ENCODE measurements at regions not wholly inside any gene's neighbourhood (a gene's known extent, or its start where the extent isn't known, plus 50 kb on each side); places are given as distances from the start of the nearest gene placed in this dataset.

DNA sequence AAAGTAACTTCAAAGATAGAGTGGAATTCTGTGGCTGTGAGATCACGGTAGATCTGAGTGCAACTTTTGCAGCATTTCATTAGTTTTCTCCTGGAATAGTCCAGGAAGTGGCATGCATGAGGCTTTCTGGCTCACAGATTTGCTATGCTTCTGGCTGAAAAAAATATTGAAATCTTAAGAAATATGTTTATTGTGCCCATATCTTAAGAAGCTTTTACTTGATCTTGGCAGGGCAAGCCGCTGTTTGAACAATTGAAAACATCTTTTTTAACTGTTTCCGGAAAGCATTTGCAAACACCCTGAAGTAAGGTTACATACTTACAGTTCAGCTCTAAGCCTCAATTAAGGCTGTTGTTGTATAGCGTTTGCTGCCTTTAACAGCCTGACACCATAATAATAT, 135.7 kb upstream of the GDNF start:
- no peak overlapping the region for H3K27ac ChIP-seq (ENCODE audit: low read depth in 1 of 2, low read length in 1 of 2)
- DNase-seq (no peak), ATAC-seq (ENCODE audit: insufficient read depth, low FRiP score) (no peak)
- no peak overlapping the region for H3K4me3 ChIP-seq
- H3K36me3 ChIP-seq (ENCODE audit: control insufficient read depth in 4 of 4, insufficient read depth in 4 of 4, low read length in 4 of 4), result no peaks in the 10 kb centered on the region
- H3K4me1 ChIP-seq (ENCODE audit: control insufficient read depth in 5 of 5, insufficient read depth in 5 of 5, low read length in 5 of 5), result no peaks in the 10 kb centered on the region
- WGBS, 2 donors, result 59 to 77% methylated on average over 4 of the region's 4 CpGs
- H3K9me3 ChIP-seq (ENCODE audit: control insufficient read depth in 4 of 4, insufficient read depth in 3 of 4, low read length in 3 of 4), result peaks cover 0 to 3% (median 0%) of the 10 kb centered on the region in 4 donors
- H3K9ac ChIP-seq (ENCODE audit: insufficient read depth in 1 of 2, low read length in 2 of 2), result no peak overlapping the region
- TF ChIP-seq CTCF (IDR thresholded peaks at IDR 0.05; ENCODE audit: control extremely low read depth, extremely low read depth), result no peak
- H3K27me3 ChIP-seq (ENCODE audit: control insufficient read depth in 3 of 3, insufficient read depth in 3 of 3, low read length in 2 of 3), result no peaks in the 10 kb centered on the region

DNA sequence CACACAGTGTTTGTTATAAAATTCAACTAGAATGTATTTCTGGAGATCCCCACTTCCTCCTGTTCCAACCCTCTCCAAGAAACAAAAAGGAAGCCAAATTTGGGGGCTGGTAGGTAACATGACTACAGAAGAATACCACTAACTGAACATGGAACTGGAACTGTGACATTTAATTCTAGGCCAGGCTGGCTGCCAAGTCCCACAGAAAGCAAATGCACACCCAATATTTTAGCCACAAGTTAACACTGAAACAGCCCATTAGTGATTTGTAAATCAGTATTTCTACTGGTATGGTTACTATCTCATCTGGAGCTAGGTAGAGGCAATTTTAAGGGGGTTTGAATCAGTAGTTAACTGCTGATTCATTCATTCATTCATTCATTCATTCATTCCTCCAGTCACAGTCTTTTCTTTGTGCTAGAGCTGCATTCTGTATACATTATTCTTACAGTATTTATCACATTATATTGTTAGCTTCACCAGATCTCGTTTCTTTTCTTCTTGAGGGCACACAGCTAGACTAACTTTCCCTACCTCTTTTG, 131.7 kb upstream of the GDNF start:
- Histone ChIP-seq H3K27me3 (ENCODE audit: control insufficient read depth in 3 of 3, insufficient read depth in 3 of 3, low read length in 2 of 3) (no peaks in the 10 kb centered on the region), H3K4me1 (ENCODE audit: control insufficient read depth in 5 of 5, insufficient read depth in 5 of 5, low read length in 5 of 5) (no peaks in the 10 kb centered on the region), H3K4me3 (no peak overlapping the region), H3K9ac (ENCODE audit: insufficient read depth in 1 of 2, low read length in 2 of 2) (no peak overlapping the region), H3K36me3 (ENCODE audit: control insufficient read depth in 4 of 4, insufficient read depth in 4 of 4, low read length in 4 of 4) (no peaks in the 10 kb centered on the region), H3K9me3 (ENCODE audit: control insufficient read depth in 4 of 4, insufficient read depth in 3 of 4, low read length in 3 of 4) (no peaks in the 10 kb centered on the region), H3K27ac (ENCODE audit: low read depth in 1 of 2, low read length in 1 of 2) (no peak overlapping the region)
- TF ChIP-seq CTCF (IDR thresholded peaks at IDR 0.05; ENCODE audit: control extremely low read depth, extremely low read depth), result no peak
- no peak for DNase-seq
- no peak for ATAC-seq (ENCODE audit: insufficient read depth, low FRiP score)
- WGBS, 2 donors, result 73 to 81% methylated on average over 1 of the region's 1 CpG

DNA sequence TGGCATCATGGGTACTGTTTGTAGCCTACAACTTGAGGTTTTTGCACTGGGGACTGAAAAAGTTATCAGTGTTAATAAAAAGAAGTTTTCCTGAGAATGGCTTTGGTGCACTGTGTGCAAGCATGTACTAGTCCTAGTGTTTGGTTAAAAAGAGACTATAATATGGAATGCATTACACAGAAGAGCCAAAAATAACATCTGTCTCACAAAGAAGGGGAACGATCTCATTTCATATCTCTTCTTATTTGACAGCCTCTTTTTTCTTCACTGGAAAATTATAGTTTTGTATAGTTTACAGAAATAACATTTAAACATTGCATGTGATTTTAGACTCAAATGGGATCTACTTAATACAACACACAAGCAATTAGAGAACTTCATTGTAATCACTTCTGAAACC, 127.0 kb upstream of the GDNF start:
- no peak for TF ChIP-seq CTCF (IDR thresholded peaks at IDR 0.05; ENCODE audit: control extremely low read depth, extremely low read depth)

GRCh38 chr5:37966291-37966690, 126.5 kb upstream of the GDNF start:
- Histone ChIP-seq H3K9me3 (ENCODE audit: control insufficient read depth in 4 of 4, insufficient read depth in 3 of 4, low read length in 3 of 4) (peaks cover 0 to 3% (median 0%) of the 10 kb centered on the region in 4 donors), H3K36me3 (ENCODE audit: control insufficient read depth in 4 of 4, insufficient read depth in 4 of 4, low read length in 4 of 4) (no peaks in the 10 kb centered on the region), H3K9ac (ENCODE audit: insufficient read depth in 1 of 2, low read length in 2 of 2) (no peak overlapping the region), H3K4me1 (ENCODE audit: control insufficient read depth in 5 of 5, insufficient read depth in 5 of 5, low read length in 5 of 5) (no peaks in the 10 kb centered on the region), H3K27me3 (ENCODE audit: control insufficient read depth in 3 of 3, insufficient read depth in 3 of 3, low read length in 2 of 3) (no peaks in the 10 kb centered on the region), H3K4me3 (no peak overlapping the region), H3K27ac (ENCODE audit: low read depth in 1 of 2, low read length in 1 of 2) (no peak overlapping the region)
- no peak for TF ChIP-seq CTCF (IDR thresholded peaks at IDR 0.05; ENCODE audit: control extremely low read depth, extremely low read depth)
- DNase-seq (no peak), ATAC-seq (ENCODE audit: insufficient read depth, low FRiP score) (no peak)
- WGBS, 2 donors, result 69 to 87% methylated on average over 2 of the region's 2 CpGs

More for the DNA sequence above, 127.0 kb upstream of the GDNF start:
- 56 to 68% methylated on average over 1 of the region's 1 CpG for WGBS, 2 donors
- Histone ChIP-seq H3K27ac (ENCODE audit: low read depth in 1 of 2, low read length in 1 of 2) (no peak overlapping the region), H3K36me3 (ENCODE audit: control insufficient read depth in 4 of 4, insufficient read depth in 4 of 4, low read length in 4 of 4) (no peaks in the 10 kb centered on the region), H3K27me3 (ENCODE audit: control insufficient read depth in 3 of 3, insufficient read depth in 3 of 3, low read length in 2 of 3) (no peaks in the 10 kb centered on the region), H3K4me3 (no peak overlapping the region), H3K4me1 (ENCODE audit: control insufficient read depth in 5 of 5, insufficient read depth in 5 of 5, low read length in 5 of 5) (no peaks in the 10 kb centered on the region), H3K9ac (ENCODE audit: insufficient read depth in 1 of 2, low read length in 2 of 2) (no peak overlapping the region), H3K9me3 (ENCODE audit: control insufficient read depth in 4 of 4, insufficient read depth in 3 of 4, low read length in 3 of 4) (peaks cover 0 to 3% (median 0%) of the 10 kb centered on the region in 4 donors)
- DNase-seq (no peak), ATAC-seq (ENCODE audit: insufficient read depth, low FRiP score) (no peak)
